PC-9 (cell line): ENCODE measurements at regions not wholly inside any gene's neighbourhood (a gene's known extent, or its start where the extent isn't known, plus 50 kb on each side); places are given as distances from the start of the nearest gene placed in this dataset.

ENCODE experiments used
- BruUV-seq: library from RNA; stranded (reverse); fragments of 400-500 nt; replicated peaks from 2 replicates; lab custom pipeline; 2021; lab: Mats Ljungman, UMichigan
- CTCF ChIA-PET: fragments of 300-600 bp; sonication (Branson Sonifier 250); formaldehyde crosslinking; loops from one replicate; lab custom pipeline; 2022; ENCODE audit warnings: antibody characterized with exemption; lab: Charles Lee
- POLR2A ChIA-PET: fragments of 300-600 bp; sonication (Branson Sonifier 250); formaldehyde crosslinking; loops from one replicate; lab custom pipeline; 2022; ENCODE audit warnings: antibody characterized with exemption; ENCODE audit not compliant: unreplicated experiment; lab: Charles Lee
- DNase-seq, 2 experiments: peaks; one replicate each; pipeline versions ENCODE4 v3.0.0 to v3.0.0-alpha.2; 2015 to 2022; ENCODE audit warnings: mixed read lengths in 1 of 2
- H2AFZ ChIP-seq: fragments of 200-600 bp; sonication (generic); 2 replicates; pipeline ENCODE4 v1.8.1; 2017; ENCODE audit warnings: antibody characterized with exemption
- H3F3A ChIP-seq: fragments of 200-600 bp; sonication (generic); 2 replicates; pipeline ENCODE4 v1.8.1; 2017; ENCODE audit warnings: antibody characterized with exemption, mild to moderate bottlenecking, low read depth; ENCODE audit not compliant: insufficient read depth
- H3K27ac ChIP-seq: fragments of 200-600 bp; sonication (generic); 2 replicates; pipeline ENCODE4 v1.6.1; 2016; ENCODE audit warnings: mixed run types
- H3K27me3 ChIP-seq: fragments of 200-600 bp; sonication (generic); 2 replicates; pipeline ENCODE4 v1.6.1; 2016; ENCODE audit warnings: low read depth, mixed run types; ENCODE audit not compliant: insufficient read depth
- H3K36me3 ChIP-seq: fragments of 200-600 bp; sonication (generic); 2 replicates; pipeline ENCODE4 v1.6.1; 2016; ENCODE audit warnings: low read depth, mixed run types
- H3K4me1 ChIP-seq: fragments of 200-600 bp; sonication (generic); replicated peaks from 2 replicates; pipeline ENCODE4 v1.6.1; 2016; ENCODE audit warnings: mixed run types; ENCODE audit not compliant: insufficient read depth
- H3K4me2 ChIP-seq: fragments of 200-600 bp; sonication (generic); 2 replicates; pipeline ENCODE4 v1.6.1; 2017; ENCODE audit warnings: mixed run types
- H3K4me3 ChIP-seq: fragments of 200-600 bp; sonication (generic); 2 replicates; pipeline ENCODE4 v1.6.1; 2016; ENCODE audit warnings: mixed run types
- H3K79me2 ChIP-seq: fragments of 200-600 bp; sonication (generic); 2 replicates; pipeline ENCODE4 v1.6.1; 2017; ENCODE audit warnings: low read depth, mixed run types
- H3K9me2 ChIP-seq: fragments of 200-600 bp; sonication (generic); 2 replicates; pipeline ENCODE4 v1.8.1; 2017; ENCODE audit warnings: mild to moderate bottlenecking; ENCODE audit not compliant: insufficient read depth
- H3K9me3 ChIP-seq: fragments of 200-600 bp; sonication (generic); 2 replicates; pipeline ENCODE4 v1.8.1; 2016; ENCODE audit warnings: low read depth; ENCODE audit not compliant: insufficient read depth
- H4K20me1 ChIP-seq: fragments of 200-600 bp; sonication (generic); 2 replicates; pipeline ENCODE4 v1.8.1; 2017; ENCODE audit not compliant: insufficient read depth
- EZH2 ChIP-seq: fragments of 200-600 bp; sonication (generic); IDR thresholded peaks from 2 replicates; pipeline ENCODE4 v1.8.0; 2017; ENCODE audit warnings: antibody characterized with exemption, low read depth
- intact Hi-C: fragments of 100-400 bp; cut with micrococcal nuclease; formaldehyde crosslinking; loops from one replicate; pipeline ENCODE4 v1.10.0; 2022; ENCODE audit not compliant: unreplicated experiment
- TF ChIP-seq, protein P1 (sequence below): fragments of 200-600 bp; sonication (generic); conservative IDR thresholded peaks from 2 replicates; pipeline ENCODE4 v1.6.1; 2017; ENCODE audit warnings: mixed run types, antibody characterized with exemption, mild to moderate bottlenecking, moderate library complexity

DNA sequence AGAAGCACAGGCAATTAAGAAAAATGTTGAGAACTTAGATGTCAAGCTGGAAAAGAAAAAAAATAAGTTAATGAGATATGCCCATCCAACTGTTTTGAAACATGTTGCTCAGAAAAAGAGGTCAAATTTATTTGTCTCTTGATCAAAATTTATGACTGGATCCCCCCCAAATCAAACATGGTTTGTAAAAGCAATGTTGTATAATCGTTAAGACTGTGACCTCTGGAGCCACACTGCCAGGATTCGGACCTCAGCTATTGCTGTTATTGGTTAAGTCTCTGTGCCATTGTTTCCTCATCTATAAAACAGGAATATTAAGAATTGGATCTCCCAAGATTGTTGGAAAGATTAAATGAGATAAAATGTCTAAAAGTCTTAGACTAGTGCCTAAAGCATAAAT lies 51.9 kb upstream of the LRRK2 start:
- POLR2A ChIA-PET: no interaction called here
- no peaks in the 10 kb centered on the region for H3K79me2 ChIP-seq
- H4K20me1 ChIP-seq: no peaks in the 10 kb centered on the region
- CTCF ChIA-PET: no interaction called here
- H3K36me3 ChIP-seq: no peaks in the 10 kb centered on the region
- H3F3A ChIP-seq: no peaks in the 10 kb centered on the region
- intact Hi-C loops: no loop called here
- no peak overlapping the region for H2AFZ ChIP-seq
- H3K27me3 ChIP-seq: no peaks in the 10 kb centered on the region
- no peaks in the 10 kb centered on the region; the same call in 1 of the 2 replicates for H3K9me2 ChIP-seq
- no peak for DNase-seq
- no peak overlapping the region for H3K4me2 ChIP-seq
- H3K4me3 ChIP-seq: no peak overlapping the region
- TF ChIP-seq EZH2: no peak
- TF ChIP-seq, protein P1, sequence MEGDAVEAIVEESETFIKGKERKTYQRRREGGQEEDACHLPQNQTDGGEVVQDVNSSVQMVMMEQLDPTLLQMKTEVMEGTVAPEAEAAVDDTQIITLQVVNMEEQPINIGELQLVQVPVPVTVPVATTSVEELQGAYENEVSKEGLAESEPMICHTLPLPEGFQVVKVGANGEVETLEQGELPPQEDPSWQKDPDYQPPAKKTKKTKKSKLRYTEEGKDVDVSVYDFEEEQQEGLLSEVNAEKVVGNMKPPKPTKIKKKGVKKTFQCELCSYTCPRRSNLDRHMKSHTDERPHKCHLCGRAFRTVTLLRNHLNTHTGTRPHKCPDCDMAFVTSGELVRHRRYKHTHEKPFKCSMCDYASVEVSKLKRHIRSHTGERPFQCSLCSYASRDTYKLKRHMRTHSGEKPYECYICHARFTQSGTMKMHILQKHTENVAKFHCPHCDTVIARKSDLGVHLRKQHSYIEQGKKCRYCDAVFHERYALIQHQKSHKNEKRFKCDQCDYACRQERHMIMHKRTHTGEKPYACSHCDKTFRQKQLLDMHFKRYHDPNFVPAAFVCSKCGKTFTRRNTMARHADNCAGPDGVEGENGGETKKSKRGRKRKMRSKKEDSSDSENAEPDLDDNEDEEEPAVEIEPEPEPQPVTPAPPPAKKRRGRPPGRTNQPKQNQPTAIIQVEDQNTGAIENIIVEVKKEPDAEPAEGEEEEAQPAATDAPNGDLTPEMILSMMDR: no peak
- BruUV-seq: no TSS peak
- no peaks in the 10 kb centered on the region for H3K9me3 ChIP-seq
- H3K27ac ChIP-seq: no peak overlapping the region
- H3K4me1 ChIP-seq: no peaks in the 10 kb centered on the region

DNA sequence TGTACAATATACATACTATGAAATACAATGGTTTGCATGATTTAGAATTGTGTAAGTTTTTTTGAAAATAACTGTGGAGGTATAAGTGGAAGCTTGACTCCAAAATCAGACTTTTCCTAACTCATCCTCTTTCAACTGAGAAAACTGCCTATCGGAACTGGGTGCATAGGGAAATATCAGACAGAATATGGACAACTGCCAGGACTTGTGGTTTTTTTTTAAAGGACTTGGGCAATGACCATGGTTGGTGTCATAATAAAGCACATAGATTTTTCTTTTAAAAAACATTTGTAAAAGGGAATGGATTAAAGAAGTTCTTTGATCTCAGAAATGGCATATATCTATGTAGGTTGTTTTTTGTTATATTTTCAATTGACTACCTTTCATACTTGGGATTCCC lies 53.3 kb upstream of the LRRK2 start:
- H3K4me3 ChIP-seq: no peak overlapping the region
- H3K36me3 ChIP-seq: no peaks in the 10 kb centered on the region
- ChIA-PET POLR2A (no interaction called here), CTCF (no interaction called here)
- no peaks in the 10 kb centered on the region for H3K9me3 ChIP-seq
- H4K20me1 ChIP-seq: no peaks in the 10 kb centered on the region
- TF ChIP-seq, protein P1: no peak
- TF ChIP-seq EZH2: no peak
- intact Hi-C loops: no loop called here
- no peak overlapping the region for H2AFZ ChIP-seq
- H3F3A ChIP-seq: no peaks in the 10 kb centered on the region
- H3K27ac ChIP-seq: no peak overlapping the region
- no peaks in the 10 kb centered on the region for H3K4me1 ChIP-seq
- no peaks in the 10 kb centered on the region for H3K27me3 ChIP-seq
- no peak for DNase-seq
- H3K79me2 ChIP-seq: no peaks in the 10 kb centered on the region
- H3K4me2 ChIP-seq: no peak overlapping the region
- no peaks in the 10 kb centered on the region for H3K9me2 ChIP-seq
- BruUV-seq: no TSS peak

GRCh38 chr12:40171066-40171465 lies 53.7 kb upstream of the LRRK2 start:
- intact Hi-C loops: no loop called here
- H3K4me3 ChIP-seq: no peak overlapping the region
- no peaks in the 10 kb centered on the region for H3K9me3 ChIP-seq
- H3K9me2 ChIP-seq: no peaks in the 10 kb centered on the region
- no peaks in the 10 kb centered on the region for H4K20me1 ChIP-seq
- no peak for TF ChIP-seq EZH2
- TF ChIP-seq, protein P1: no peak
- H2AFZ ChIP-seq: no peak overlapping the region
- no peak overlapping the region for H3K4me2 ChIP-seq
- no peaks in the 10 kb centered on the region for H3K79me2 ChIP-seq
- CTCF ChIA-PET: no interaction called here
- DNase-seq: no peak
- no TSS peak for BruUV-seq
- POLR2A ChIA-PET: no interaction called here
- H3K27me3 ChIP-seq: no peaks in the 10 kb centered on the region
- no peak overlapping the region for H3K27ac ChIP-seq
- no peaks in the 10 kb centered on the region for H3F3A ChIP-seq
- no peaks in the 10 kb centered on the region for H3K4me1 ChIP-seq
- H3K36me3 ChIP-seq: no peaks in the 10 kb centered on the region
